Calu3 (cell line): ENCODE measurements at regions not wholly inside any gene's neighbourhood (a gene's known extent, or its start where the extent isn't known, plus 50 kb on each side); places are given as distances from the start of the nearest gene placed in this dataset.

Experiments used
- BruUV-seq: library from RNA; stranded (reverse); fragments of 400-500 nt; replicated peaks from 2 replicates; lab custom pipeline; 2021; lab: Mats Ljungman, UMichigan
- CTCF ChIA-PET: fragments of 300-600 bp; sonication (Branson Sonifier 250); formaldehyde crosslinking; loops from one replicate; lab custom pipeline; 2022; ENCODE audit warnings: antibody characterized with exemption; lab: Charles Lee
- DNase-seq: peaks from one replicate; pipeline ENCODE4 v3.0.0; 2022
- H3K27ac Mint-ChIP-seq: one replicate; pipeline ENCODE4 v1.8.0; 2022; ENCODE audit warnings: mixed read lengths; ENCODE audit not compliant: unreplicated experiment
- H3K27me3 Mint-ChIP-seq: one replicate; pipeline ENCODE4 v1.8.0; 2022; ENCODE audit warnings: mixed read lengths; ENCODE audit not compliant: unreplicated experiment
- H3K36me3 Mint-ChIP-seq: one replicate; pipeline ENCODE4 v1.8.0; 2022; ENCODE audit warnings: mild to moderate bottlenecking, moderate library complexity, mixed read lengths; ENCODE audit not compliant: insufficient read depth, unreplicated experiment
- H3K4me1 Mint-ChIP-seq: one replicate; pipeline ENCODE4 v1.8.0; 2022; ENCODE audit warnings: mild to moderate bottlenecking, low read depth, mixed read lengths; ENCODE audit not compliant: unreplicated experiment
- H3K4me3 Mint-ChIP-seq: one replicate; pipeline ENCODE4 v1.8.0; 2022; ENCODE audit warnings: mild to moderate bottlenecking, low read depth, moderate library complexity, mixed read lengths; ENCODE audit not compliant: unreplicated experiment
- H3K9me3 Mint-ChIP-seq: one replicate; pipeline ENCODE4 v1.8.0; 2022; ENCODE audit warnings: low read depth, mixed read lengths; ENCODE audit not compliant: unreplicated experiment
- intact Hi-C: fragments of 100-400 bp; cut with micrococcal nuclease; formaldehyde crosslinking; loops from one replicate; pipeline ENCODE4 v1.10.0; 2022; ENCODE audit not compliant: unreplicated experiment
- TF ChIP-seq, protein P1 (sequence below): fragments of 200-600 bp; IDR thresholded peaks from one replicate; pipeline ENCODE4 v1.8.0; 2022; ENCODE audit warnings: antibody characterized with exemption; ENCODE audit not compliant: unreplicated experiment

DNA sequence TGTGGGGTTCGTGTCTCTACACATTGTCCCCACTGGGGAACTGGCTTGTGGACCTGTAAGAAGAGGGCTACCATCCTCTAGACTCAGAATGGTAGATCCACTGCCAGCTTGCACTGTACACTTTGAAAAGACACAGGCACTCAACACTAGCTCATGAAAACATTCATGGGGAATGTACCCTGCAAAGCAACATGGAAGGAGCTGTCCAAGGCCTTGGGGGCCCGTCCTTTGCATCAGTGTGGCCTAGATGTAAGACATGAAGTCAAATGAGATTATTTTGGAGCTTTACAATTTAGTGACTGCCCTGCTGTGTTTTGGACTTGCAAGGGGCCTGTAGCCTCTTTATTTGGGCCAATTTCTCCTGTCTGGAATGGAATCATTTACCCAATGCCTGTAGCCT lies 399.0 kb upstream of the PCDH15 start:
- H3K4me3 Mint-ChIP-seq, result no peak overlapping the region
- DNase-seq, result no peak
- H3K27me3 Mint-ChIP-seq, result no peaks in the 10 kb centered on the region
- H3K9me3 Mint-ChIP-seq, result peaks cover 10% of the 10 kb centered on the region
- H3K36me3 Mint-ChIP-seq, result no peaks in the 10 kb centered on the region
- TF ChIP-seq, protein P1, sequence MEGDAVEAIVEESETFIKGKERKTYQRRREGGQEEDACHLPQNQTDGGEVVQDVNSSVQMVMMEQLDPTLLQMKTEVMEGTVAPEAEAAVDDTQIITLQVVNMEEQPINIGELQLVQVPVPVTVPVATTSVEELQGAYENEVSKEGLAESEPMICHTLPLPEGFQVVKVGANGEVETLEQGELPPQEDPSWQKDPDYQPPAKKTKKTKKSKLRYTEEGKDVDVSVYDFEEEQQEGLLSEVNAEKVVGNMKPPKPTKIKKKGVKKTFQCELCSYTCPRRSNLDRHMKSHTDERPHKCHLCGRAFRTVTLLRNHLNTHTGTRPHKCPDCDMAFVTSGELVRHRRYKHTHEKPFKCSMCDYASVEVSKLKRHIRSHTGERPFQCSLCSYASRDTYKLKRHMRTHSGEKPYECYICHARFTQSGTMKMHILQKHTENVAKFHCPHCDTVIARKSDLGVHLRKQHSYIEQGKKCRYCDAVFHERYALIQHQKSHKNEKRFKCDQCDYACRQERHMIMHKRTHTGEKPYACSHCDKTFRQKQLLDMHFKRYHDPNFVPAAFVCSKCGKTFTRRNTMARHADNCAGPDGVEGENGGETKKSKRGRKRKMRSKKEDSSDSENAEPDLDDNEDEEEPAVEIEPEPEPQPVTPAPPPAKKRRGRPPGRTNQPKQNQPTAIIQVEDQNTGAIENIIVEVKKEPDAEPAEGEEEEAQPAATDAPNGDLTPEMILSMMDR, result no peak
- no peak overlapping the region for H3K27ac Mint-ChIP-seq
- intact Hi-C loops, result no loop called here
- H3K4me1 Mint-ChIP-seq, result peaks cover 7% of the 10 kb centered on the region
- no TSS peak for BruUV-seq
- CTCF ChIA-PET, result interaction anchor here (0.6 kb wide), 1 partner anchor 330 kb away, joined by 5 read pairs; no protein-coding TSS in a partner anchor

DNA sequence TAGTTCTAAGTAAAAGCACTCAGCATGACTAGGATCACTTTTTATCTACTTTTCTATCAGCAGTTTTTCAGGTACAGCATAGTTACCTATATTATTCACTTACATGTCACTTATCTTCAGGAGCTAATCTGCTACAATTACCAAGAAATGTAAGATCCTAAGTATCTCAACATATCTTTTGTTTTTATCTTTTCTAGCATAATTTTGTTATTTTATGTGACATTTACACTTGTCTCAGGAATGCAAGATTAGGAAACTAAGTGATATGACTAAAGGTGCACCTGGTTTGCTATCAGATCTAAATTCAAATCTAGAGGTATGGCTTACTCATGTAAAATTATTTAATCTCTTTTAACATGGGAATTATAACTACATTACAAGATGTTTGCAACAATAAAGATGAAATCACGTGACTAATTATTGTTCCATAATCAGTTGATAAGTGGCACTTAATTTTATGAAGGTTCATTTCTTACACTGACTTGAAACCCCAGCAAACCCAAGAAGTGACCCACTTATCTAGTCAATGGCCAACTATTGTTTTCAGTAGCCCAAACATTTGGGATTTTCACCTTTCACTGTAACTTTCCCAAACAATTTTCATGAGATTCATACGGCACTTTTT lies 390.3 kb upstream of the PCDH15 start:
- intact Hi-C loops, result no loop called here

DNA sequence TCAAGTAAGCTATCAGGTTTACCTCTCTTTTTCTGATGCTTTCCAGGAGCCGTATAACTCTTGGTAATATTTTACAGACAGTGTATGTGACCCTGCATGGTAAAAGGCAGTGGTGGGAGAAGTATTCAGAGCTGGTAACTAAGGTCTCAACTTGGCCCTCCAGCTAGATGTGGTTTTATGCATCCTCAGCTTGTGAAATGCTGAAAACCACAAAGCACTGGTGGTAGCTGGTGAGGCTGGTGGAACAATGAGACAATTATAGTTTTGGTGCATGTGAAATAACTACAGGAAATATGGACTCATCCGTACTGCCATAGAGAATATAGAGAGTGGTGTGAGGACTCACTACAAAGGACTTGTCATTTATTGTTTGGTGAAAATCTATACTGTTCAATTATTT lies 383.0 kb upstream of the PCDH15 start:
- BruUV-seq, result no TSS peak
- H3K27me3 Mint-ChIP-seq, result no peaks in the 10 kb centered on the region
- CTCF ChIA-PET, result interaction anchor here (0.6 kb wide), 1 partner anchor 1637 kb away, joined by 5 read pairs; no protein-coding TSS in a partner anchor
- peaks cover 5% of the 10 kb centered on the region for H3K9me3 Mint-ChIP-seq
- peak; percentile 43 for DNase-seq
- intact Hi-C loops, result no loop called here
- H3K36me3 Mint-ChIP-seq, result no peaks in the 10 kb centered on the region
- no peak overlapping the region for H3K27ac Mint-ChIP-seq
- H3K4me3 Mint-ChIP-seq, result no peak overlapping the region
- TF ChIP-seq, protein P1, result no peak
- no peaks in the 10 kb centered on the region for H3K4me1 Mint-ChIP-seq

More for the DNA sequence above, 390.3 kb upstream of the PCDH15 start:
- Mint-ChIP-seq H3K36me3 (no peaks in the 10 kb centered on the region), H3K9me3 (no peaks in the 10 kb centered on the region), H3K4me3 (no peak overlapping the region), H3K4me1 (no peaks in the 10 kb centered on the region), H3K27me3 (no peaks in the 10 kb centered on the region), H3K27ac (no peak overlapping the region)
- TF ChIP-seq, protein P1, result no peak
- no peak for DNase-seq
- CTCF ChIA-PET, result interaction anchor here (0.6 kb wide), 1 partner anchor 152 kb away, joined by 6 read pairs; no protein-coding TSS in a partner anchor
- BruUV-seq, result no TSS peak

DNA sequence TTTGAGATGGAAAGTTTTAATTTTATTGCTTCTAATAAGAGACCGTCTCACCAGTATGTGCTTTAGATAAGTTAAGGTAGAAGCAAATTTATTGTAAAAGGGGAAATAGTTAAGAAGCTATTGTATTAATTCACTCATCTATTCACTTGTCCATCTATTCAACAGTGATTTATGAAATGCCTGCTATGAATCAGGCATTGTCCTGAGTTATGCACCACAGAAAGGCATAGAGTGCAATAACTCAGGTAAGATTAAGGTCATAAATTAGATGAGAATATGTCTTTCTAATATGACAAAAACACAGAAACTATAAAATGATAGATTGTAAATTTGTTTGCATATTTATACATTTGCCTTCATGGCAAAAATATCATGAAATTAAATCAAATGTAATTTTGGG lies 379.3 kb upstream of the PCDH15 start:
- Mint-ChIP-seq H3K9me3 (peaks cover 5% of the 10 kb centered on the region), H3K27me3 (no peaks in the 10 kb centered on the region), H3K4me3 (no peak overlapping the region), H3K36me3 (no peaks in the 10 kb centered on the region), H3K4me1 (no peaks in the 10 kb centered on the region), H3K27ac (no peak overlapping the region)
- TF ChIP-seq, protein P1, result no peak
- intact Hi-C loops, result no loop called here
- CTCF ChIA-PET, result interaction anchor here (0.5 kb wide), 1 partner anchor 1015 kb away, joined by 3 read pairs; no protein-coding TSS in a partner anchor
- DNase-seq, result no peak
- BruUV-seq, result no TSS peak
